Stimulated activated CD4-positive, alpha-beta T cell treated with anti-CD3 and anti-CD28 coated beads, Interleukin-15, amount 100 ng/mL, for 1 hour (primary cell): ENCODE measurements at regions not wholly inside any gene's neighbourhood (a gene's known extent, or its start where the extent isn't known, plus 50 kb on each side); places are given as distances from the start of the nearest gene placed in this dataset.

Source experiments
- DNase-seq, 2 donors: peaks; one replicate each; pipeline ENCODE4 v3.0.0-alpha.2; 2020; ENCODE audit warnings: low read depth in 1 of 2, low spot score in 1 of 2

DNA sequence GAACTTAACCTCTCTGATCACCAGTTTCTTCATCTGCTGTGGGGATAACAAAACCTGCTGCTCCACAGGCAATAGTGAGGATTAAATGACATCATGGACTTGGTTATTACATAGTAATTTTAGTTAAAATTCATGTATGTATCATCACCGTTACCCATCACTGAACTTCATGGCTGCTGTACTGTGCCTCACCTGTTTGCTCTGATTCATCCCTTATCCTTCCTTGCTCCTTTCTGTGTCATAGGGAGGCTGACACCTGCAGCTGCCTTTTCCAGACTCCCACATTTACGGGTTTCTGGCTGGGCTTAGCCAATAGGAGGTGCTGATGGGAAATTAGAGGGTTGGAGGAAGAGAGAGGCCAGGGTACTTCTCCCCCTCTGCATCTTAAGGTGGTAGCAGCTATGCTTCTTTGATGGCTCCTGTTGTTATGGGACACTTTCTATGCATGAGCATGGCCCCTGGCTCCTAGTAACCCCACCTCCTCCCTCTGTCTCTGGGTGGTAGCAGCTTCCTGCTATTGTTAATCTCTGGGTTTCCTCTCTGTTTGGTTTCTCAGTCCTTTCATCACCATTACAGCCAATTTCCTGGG is 332.1 kb downstream of the DHX35 start:
- DNase-seq, result no peak

DNA sequence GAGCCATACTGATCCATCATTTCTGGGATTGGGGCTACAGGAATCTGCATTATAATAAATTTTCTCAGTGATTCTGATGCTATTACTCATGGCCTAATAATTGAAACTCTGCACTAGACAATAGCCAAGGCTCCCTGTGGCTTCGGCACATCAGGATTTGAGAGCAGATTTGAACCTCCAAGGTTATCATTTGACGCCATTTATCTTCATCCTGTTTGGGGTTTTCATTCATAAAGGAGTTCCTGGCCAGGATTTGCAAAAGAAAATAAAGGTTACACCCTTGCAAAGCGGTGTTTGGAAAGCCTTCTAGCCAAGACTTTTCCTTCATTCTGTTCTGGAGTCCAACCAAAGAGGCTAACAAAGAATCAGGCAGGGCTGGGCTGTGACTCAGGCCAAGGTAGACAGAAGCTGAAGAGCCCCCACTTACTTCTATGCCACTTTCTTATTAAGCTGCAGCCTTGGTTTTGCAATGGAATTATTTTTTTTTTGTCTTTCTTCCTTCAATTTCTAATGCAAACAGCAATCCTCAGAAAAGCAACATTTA is 330.1 kb downstream of the DHX35 start:
- no peak for DNase-seq

DNA sequence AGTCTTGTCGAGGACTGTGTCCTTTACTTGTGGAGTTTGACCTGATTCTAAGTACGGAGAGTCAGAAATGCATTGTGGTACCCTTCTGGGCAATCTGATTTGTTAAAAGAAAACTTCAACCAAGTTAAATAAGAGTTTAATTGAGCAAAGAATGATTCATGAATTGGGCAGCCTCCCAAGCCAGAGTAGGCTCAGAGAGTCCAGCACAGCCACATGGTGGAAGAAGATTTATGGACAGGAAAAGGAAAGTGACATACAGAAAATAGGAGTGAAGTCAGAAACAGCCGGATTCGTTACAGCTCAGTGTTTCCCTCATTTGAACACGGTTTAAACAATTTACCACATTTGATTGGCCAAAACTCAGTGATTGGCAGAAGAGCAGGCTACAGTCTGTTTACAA is 329.2 kb downstream of the DHX35 start:
- DNase-seq, result no peak

GRCh38 chr20:39290575-39290974 is 328.4 kb downstream of the DHX35 start:
- no peak for DNase-seq

DNA sequence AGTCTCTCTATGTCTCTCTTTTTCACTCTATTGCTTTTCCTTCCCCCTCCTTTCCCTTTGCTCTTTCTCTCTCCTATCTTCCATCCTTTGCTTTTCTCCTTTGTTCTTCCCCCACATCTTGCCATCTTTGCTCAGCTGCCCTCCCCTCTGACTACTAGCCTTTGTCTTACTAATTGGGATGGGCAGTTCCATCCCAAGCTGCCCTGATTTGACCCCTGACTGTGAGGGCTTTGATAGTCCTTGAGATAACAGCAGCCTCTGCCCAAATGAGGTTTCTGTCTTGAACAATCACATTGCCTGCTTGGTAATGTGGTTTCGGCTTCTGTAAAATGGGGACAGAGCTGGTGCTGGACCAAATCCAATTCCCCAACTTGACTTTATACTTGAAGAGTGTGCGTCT is 327.7 kb downstream of the DHX35 start:
- DNase-seq, result no peak

GRCh38 chr20:39289316-39289715 is 327.2 kb downstream of the DHX35 start:
- no peak for DNase-seq

DNA sequence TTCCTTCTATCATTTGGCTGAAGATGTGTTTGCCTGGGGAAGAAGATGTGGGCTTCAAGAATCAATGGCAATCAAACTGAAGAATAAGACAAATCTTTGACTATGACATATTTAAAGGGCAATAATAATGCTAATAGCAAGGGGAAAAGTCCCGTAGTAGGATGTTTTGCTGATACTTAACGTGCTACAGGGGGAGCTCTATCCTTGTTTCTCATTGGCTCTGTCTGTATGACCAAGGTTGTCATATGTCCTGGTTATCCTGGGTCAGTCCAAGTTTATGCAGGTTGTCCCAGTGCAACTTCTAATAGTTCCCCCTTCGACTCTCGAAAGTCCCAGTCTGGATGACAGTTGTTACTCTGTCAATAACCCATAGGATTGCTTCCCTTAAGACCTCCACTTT is 321.3 kb downstream of the DHX35 start:
- DNase-seq, result no peak

DNA sequence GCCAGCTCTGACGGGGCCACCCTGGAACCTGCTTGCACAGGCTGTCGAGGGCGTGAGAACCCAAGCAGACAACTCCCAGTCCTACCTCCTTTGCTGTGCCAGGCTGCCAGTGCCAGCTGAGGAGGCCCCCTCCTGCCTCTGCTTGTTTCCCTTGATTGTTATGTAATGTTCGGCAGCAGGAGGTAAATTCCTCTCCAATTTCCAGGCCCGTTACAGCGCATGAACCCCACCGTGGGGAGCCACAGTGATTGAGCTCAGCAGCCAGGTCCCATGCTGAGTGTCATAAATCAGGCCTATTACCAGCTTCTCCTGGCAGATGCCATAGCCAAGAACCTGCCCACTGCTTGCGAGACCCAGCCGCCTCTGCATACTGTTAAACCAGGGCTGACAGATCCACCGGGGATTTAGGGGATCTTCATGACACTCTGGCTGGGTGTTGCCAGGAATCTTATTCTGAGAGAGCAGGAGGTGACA is 320.5 kb downstream of the DHX35 start:
- no peak for DNase-seq

DNA sequence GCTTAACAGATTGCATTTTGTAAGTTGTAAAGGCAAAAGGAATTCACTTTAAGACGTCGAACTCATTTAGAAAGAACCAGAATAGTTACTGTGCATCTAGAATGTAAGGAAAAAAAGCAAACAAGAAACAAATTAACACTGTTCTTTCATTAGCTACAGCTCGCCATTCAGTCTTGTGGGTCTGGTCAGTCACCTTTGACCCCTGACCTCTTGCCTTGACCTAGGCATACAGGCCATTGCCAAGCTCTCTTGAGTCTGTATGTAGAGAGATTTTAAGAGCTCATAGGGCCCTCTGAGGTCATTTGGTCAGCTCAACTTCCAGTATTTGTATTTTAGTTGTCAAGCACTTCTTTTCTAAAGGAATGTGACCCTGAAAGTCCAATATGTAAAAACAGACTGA is 318.7 kb downstream of the DHX35 start:
- DNase-seq, result no peak

DNA sequence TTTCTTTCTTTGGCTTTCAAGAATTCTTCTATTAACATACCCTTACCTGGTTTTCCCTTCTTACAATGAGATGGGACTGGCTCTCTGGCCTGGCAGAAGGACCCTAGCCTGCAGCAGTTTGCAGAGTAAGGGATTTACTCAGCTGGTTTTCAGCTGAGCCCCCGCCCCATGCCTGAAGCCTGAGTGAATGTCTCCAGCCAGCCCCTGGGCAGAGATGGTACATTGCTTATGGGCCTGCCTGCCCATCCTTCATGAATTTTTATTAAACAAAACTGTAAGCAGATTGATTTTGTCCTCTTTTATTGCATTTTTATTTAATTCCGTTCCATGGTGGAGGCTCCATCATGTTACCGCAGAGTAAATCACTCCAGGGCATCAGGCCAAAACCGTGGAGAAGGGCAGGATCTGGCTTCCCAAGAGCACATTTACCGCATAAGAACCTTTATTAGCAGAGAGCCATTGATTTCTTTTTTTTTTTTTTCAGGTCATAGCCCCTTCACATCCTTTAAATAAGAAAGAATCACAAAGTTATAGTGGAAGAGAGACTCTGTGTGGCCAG is 316.2 kb downstream of the DHX35 start:
- no peak for DNase-seq

DNA sequence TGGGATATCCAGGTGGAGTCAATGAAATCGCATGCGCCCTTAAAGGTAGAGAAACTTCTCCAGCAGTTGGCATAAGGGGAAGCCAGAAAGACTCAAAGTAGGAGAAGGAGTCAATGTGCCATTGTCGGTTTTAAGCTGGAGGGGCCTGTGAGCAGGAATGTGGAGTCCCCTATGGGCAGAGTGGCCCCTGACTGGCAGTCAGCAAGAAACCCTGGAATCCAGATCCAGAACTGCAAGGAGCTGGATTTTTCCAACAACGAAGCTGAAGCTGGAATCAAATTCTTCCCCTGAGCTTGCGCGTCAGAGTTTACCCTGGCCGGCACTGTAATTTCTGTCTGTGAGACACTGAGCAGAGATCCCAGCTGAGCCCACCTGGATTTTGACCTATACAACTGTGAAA is 315.0 kb downstream of the DHX35 start:
- DNase-seq, result no peak

GRCh38 chr20:39270837-39271604 is 308.9 kb downstream of the DHX35 start:
- DNase-seq, result no peak

DNA sequence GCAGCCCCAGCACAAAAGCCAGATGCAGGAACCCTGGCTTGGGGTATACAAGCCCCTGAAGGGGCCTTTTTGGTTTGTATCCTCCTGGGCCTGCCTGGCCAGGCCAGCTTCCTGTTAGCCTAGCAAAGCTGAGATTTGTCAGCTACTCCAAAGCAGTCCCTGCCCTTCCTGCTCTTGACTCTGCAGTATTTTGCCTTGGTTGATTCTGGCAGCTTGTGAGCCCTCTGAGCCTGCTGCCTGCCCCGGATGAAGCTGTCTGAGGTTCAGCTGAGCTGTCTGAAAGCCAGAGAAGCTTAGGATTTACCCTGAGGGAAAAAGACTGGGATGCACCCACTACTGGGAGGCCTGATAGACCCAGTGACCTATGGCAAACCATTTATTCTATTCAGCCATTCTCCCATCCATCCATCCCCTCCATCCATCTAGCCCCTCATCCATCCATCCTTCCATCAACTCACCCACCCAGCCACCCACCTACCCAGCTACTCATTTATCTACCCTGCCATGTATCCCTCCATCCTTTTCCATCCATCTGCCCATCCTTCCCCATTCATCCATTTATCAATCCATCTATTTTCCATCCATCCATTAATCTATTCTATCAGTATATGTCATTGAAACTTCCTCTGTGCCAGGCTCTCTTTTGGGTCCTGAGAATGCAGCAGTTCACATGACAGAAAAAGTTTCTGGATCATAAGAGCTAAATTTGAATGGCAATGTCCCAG is 307.5 kb downstream of the DHX35 start:
- no peak for DNase-seq

DNA sequence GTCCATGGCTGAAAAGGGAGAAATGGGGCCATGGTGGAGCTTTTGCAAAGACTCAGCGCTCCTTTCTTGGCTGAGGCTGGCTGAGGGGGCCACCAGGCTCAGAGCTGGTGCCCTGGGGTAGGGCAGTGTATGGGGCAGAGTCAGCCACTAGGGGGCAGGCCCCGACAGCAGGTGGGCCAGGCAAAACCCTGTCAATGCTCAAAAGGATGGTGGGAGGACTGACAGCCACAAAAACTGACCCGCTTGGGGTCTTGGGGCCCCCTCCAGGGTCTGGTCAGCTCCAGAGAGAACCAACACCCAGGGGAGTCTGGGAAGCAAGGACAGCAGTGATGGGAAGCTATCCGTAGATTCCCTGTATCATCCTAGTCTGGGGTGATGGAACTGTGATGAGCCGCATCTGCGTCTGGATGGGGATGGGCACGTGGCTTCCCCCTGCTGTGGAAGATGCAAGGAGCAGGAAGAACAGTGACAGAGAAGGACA is 306.9 kb downstream of the DHX35 start:
- peak in 1 of 2 donors; percentile 7 for DNase-seq

GRCh38 chr20:39268491-39268951 is 306.4 kb downstream of the DHX35 start:
- no peak for DNase-seq

- DNase-seq, result no peak
Measured at GRCh38 chr20:39266989-39267388, 304.8 kb downstream of the DHX35 start.

GRCh38 chr20:39264506-39265172 is 302.5 kb downstream of the DHX35 start:
- DNase-seq, result peak in 1 of 2 donors; percentile 9

- no peak for DNase-seq
Measured at GRCh38 chr20:39263076-39263475, 300.9 kb downstream of the DHX35 start.

- no peak for DNase-seq
Measured at GRCh38 chr20:39259808-39260207, 297.7 kb downstream of the DHX35 start.

- no peak for DNase-seq
Measured at GRCh38 chr20:39259010-39259803, 297.1 kb downstream of the DHX35 start.
